SK-N-SH (cell line): ENCODE measurements at regions not wholly inside any gene's neighbourhood (a gene's known extent, or its start where the extent isn't known, plus 50 kb on each side); places are given as distances from the start of the nearest gene placed in this dataset.

Source experiments
- CTCF ChIA-PET: fragments of 300-600, 350-600 bp; formaldehyde crosslinking; extraction: SDS; loops from one replicate; lab custom pipeline; 2021; lab: Yijun Ruan, JAX
- POLR2A ChIA-PET: fragments of 350-600 bp; sonication (Branson Sonifier 250); formaldehyde crosslinking; extraction: SDS; loops from one replicate; lab custom pipeline; 2020; ENCODE audit warnings: antibody characterized with exemption, inconsistent platforms; lab: Yijun Ruan, JAX
- DNase-seq: peaks from one replicate; pipeline ENCODE4 v3.0.0; 2012
- H2AFZ ChIP-seq: fragments of 200-600 bp; sonication (generic); 2 replicates; pipeline ENCODE4 v1.8.1; 2016; ENCODE audit warnings: antibody characterized with exemption, mild to moderate bottlenecking, low read depth
- H3F3A ChIP-seq: fragments of 200-600 bp; sonication (generic); replicated peaks from 2 replicates; pipeline ENCODE3; 2016; ENCODE audit warnings: antibody characterized with exemption, mild to moderate bottlenecking; ENCODE audit not compliant: insufficient read depth
- H3K27ac ChIP-seq, 2 experiments: fragments of 200-500 bp in 1 of 2; fragments of 200-600 bp in 1 of 2; sonication (Bioruptor generic) in 1 of 2; sonication (generic), shearing (Covaris generic) in 1 of 2; 2 replicates each; pipeline versions ENCODE4 v1.5.1 to v1.6.1; 2014 to 2016; ENCODE audit warnings: low read depth in 2 of 2, inconsistent platforms in 1 of 2, low read length in 1 of 2, mild to moderate bottlenecking in 1 of 2, mixed read lengths in 1 of 2
- H3K27me3 ChIP-seq: fragments of 200-600 bp; sonication (generic), shearing (Covaris generic); 2 replicates; pipeline ENCODE4 v1.6.1; 2016; ENCODE audit warnings: mixed run types; ENCODE audit not compliant: insufficient read depth
- H3K36me3 ChIP-seq, 2 experiments: fragments of 200-500 bp in 1 of 2; fragments of 200-600 bp in 1 of 2; sonication (Bioruptor generic) in 1 of 2; sonication (generic) in 1 of 2; replicated peaks in 1 of 2; 2 replicates each; pipeline versions ENCODE3 to v1.5.1; 2014 to 2016; ENCODE audit warnings: low read length in 1 of 2, mild to moderate bottlenecking in 1 of 2; ENCODE audit not compliant: insufficient read depth in 2 of 2, control insufficient read depth in 1 of 2
- H3K4me1 ChIP-seq, 2 experiments: fragments of 200-500 bp in 1 of 2; fragments of 200-600 bp in 1 of 2; sonication (Bioruptor generic) in 1 of 2; sonication (generic), shearing (Covaris generic) in 1 of 2; 2 replicates each; pipeline versions ENCODE4 v1.5.1 to v1.6.1; 2014 to 2016; ENCODE audit warnings: low read depth in 1 of 2, low read length in 1 of 2, mixed run types in 1 of 2; ENCODE audit not compliant: insufficient read depth in 2 of 2, control insufficient read depth in 1 of 2
- H3K4me2 ChIP-seq: fragments of 200-600 bp; sonication (generic), shearing (Covaris generic); 2 replicates; pipeline ENCODE4 v1.6.1; 2017; ENCODE audit warnings: mixed run types
- H3K4me3 ChIP-seq, 2 experiments: fragments of 200-500 bp in 1 of 2; fragments of 200-600 bp in 1 of 2; sonication (Bioruptor generic) in 1 of 2; sonication (generic), shearing (Covaris generic) in 1 of 2; 2 replicates each; pipeline versions ENCODE4 v1.5.1 to v1.8.1; 2014 to 2016; ENCODE audit warnings: low read depth in 2 of 2, inconsistent platforms in 1 of 2, low read length in 1 of 2, mild to moderate bottlenecking in 1 of 2, mixed read lengths in 1 of 2, moderate library complexity in 1 of 2
- H3K79me2 ChIP-seq: fragments of 200-600 bp; sonication (generic); 2 replicates; pipeline ENCODE4 v1.8.1; 2017; ENCODE audit warnings: mild to moderate bottlenecking; ENCODE audit not compliant: insufficient read depth
- H3K9ac ChIP-seq: fragments of 200-600 bp; sonication (generic); 2 replicates; pipeline ENCODE4 v1.6.1; 2017; ENCODE audit warnings: mixed run types
- H3K9me2 ChIP-seq: fragments of 200-600 bp; sonication (generic); 2 replicates; pipeline ENCODE4 v1.6.1; 2017; ENCODE audit warnings: mixed run types
- H3K9me3 ChIP-seq: fragments of 200-600 bp; sonication (generic); 2 replicates; pipeline ENCODE4 v1.6.1; 2017; ENCODE audit warnings: mixed run types, mild to moderate bottlenecking, moderate library complexity
- H4K20me1 ChIP-seq: fragments of 200-600 bp; sonication (generic); 2 replicates; pipeline ENCODE4 v1.6.1; 2017; ENCODE audit warnings: mild to moderate bottlenecking, mixed run types; ENCODE audit not compliant: insufficient read depth
- CTCF ChIP-seq: fragments of 200-600 bp; sonication (generic); IDR thresholded peaks from 2 replicates; pipeline ENCODE4 v1.6.1; 2017; ENCODE audit warnings: antibody characterized with exemption, mild to moderate bottlenecking, moderate library complexity
- EP300 ChIP-seq, 2 experiments: IDR thresholded peaks; 2 replicates each; pipeline versions ENCODE4 v1.4.0 to v1.6.1; 2012; ENCODE audit warnings: borderline replicate concordance in 1 of 2, low read depth in 1 of 2, low read length in 1 of 2
- FOXM1 ChIP-seq: IDR thresholded peaks from 2 replicates; pipeline ENCODE4 v1.4.0; 2012; ENCODE audit warnings: low read depth, mild to moderate bottlenecking
- MEF2A ChIP-seq: IDR thresholded peaks from 2 replicates; pipeline ENCODE4 v1.4.0; 2012; ENCODE audit warnings: low read depth, borderline replicate concordance
- MXI1 ChIP-seq: IDR thresholded peaks from 2 replicates; pipeline ENCODE4 v1.6.1; 2012; ENCODE audit warnings: mild to moderate bottlenecking, low read depth, low read length, improper control_type of control experiment
- NFIC ChIP-seq: IDR thresholded peaks from 2 replicates; pipeline ENCODE4 v1.4.0; 2012; ENCODE audit warnings: borderline replicate concordance
- POLR2AphosphoS5 ChIP-seq: IDR thresholded peaks from 2 replicates; pipeline ENCODE4 v1.6.1; 2012; ENCODE audit warnings: low read depth, low read length
- RCOR1 ChIP-seq: fragments of 150-350 bp; IDR thresholded peaks from 2 replicates; pipeline ENCODE4 v1.6.1; 2017; ENCODE audit warnings: antibody characterized with exemption, low read length
- TAF1 ChIP-seq: IDR thresholded peaks from 2 replicates; pipeline ENCODE4 v1.6.1; 2012; ENCODE audit warnings: low read depth, mild to moderate bottlenecking, low read length, moderate library complexity, borderline replicate concordance
- TCF12 ChIP-seq: IDR thresholded peaks from 2 replicates; pipeline ENCODE4 v1.4.0; 2012
- USF2 ChIP-seq: fragments of 150-350 bp; IDR thresholded peaks from 2 replicates; pipeline ENCODE4 v1.6.1; 2017; ENCODE audit warnings: antibody characterized with exemption, low read length, low read depth, borderline replicate concordance
- YY1 ChIP-seq: IDR thresholded peaks from 2 replicates; pipeline ENCODE4 v1.4.0; 2012; ENCODE audit warnings: low read depth, mild to moderate bottlenecking
- ZBTB33 ChIP-seq: IDR thresholded peaks from 2 replicates; pipeline ENCODE4 v1.4.0; 2012; ENCODE audit warnings: low read depth, borderline replicate concordance
- WGBS: methylation state at CpG from one replicate; pipeline ENCODE4 v1.1.6; 2017; ENCODE audit warnings: low lambda C conversion rate; 5-methylcytosine and 5-hydroxymethylcytosine counted together

- TF ChIP-seq CTCF: no peak
These were observed 791.1 kb upstream of the SOX11 start (continued) for GRCh38 chr2:4900861-4901770.

DNA sequence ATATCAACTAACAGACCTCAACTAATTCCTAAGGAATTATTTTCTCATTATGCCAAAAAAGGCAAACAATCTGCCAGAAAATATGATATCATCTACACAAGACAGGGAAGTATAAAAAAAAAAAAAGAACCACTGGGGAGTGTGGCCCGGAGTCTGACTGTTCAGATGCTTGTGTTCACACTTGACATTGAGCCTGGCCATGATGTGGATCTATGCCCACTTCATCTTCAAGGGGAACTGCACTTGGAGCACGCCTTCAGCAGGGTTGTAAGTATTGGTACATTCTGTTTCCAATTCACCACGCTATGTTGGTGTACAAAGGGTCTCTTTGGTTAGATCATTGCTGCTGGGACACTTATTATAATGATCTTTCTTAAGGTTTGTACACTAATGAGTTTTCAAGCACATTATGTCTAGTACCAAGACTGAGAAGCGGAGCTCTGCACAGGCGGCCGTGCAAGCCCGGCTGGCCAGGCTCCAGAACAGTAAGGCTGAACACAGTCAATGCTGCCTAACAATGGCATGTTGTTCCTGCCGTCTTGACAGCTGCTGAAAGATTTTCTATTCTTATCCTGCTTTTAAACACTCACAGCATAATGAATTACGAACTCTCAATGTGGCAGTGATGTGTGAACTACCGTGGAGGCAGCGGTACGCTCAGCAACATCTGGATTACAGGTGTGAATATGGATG lies 788.4 kb upstream of the SOX11 start:
- no peaks in the 10 kb centered on the region for H3K27me3 ChIP-seq
- no peaks in the 10 kb centered on the region; a peak in 1 of 4 replicates for H3K4me1 ChIP-seq
- DNase-seq: no peak
- H3K36me3 ChIP-seq: no peaks in the 10 kb centered on the region
- WGBS: 35% methylated on average over 12 of the region's 12 CpGs
- H3K9me3 ChIP-seq: no peaks in the 10 kb centered on the region
- no peak overlapping the region for H3K4me3 ChIP-seq
- CTCF ChIA-PET: interaction anchor here (0.6 kb wide), 1 partner anchor 90 kb away, joined by 3 read pairs; no protein-coding TSS in a partner anchor
- no peaks in the 10 kb centered on the region for H4K20me1 ChIP-seq
- H3K4me2 ChIP-seq: no peak overlapping the region
- POLR2A ChIA-PET: no interaction called here
- H3K9me2 ChIP-seq: no peaks in the 10 kb centered on the region
- TF ChIP-seq YY1 (no peak), EP300 (IDR thresholded peaks at IDR 0.05; ENCODE audit: borderline replicate concordance in 1 of 2, low read depth in 1 of 2, low read length in 1 of 2) (no peak), MEF2A (no peak), TCF12 (no peak), USF2 (no peak), POLR2AphosphoS5 (no peak), RCOR1 (no peak), MXI1 (no peak), ZBTB33 (no peak), TAF1 (no peak), NFIC (no peak), FOXM1 (no peak)
- TF ChIP-seq, all 33 proteins: peak for 0
- no peak overlapping the region for H2AFZ ChIP-seq
- no peaks in the 10 kb centered on the region for H3K79me2 ChIP-seq
- no peaks in the 10 kb centered on the region for H3F3A ChIP-seq
- H3K9ac ChIP-seq: no peak overlapping the region
- H3K27ac ChIP-seq: no peak overlapping the region
